NCI-H1105 treated with DMSO at 0.1 percent for 48 hours (cell line): ENCODE measurements at regions not wholly inside any gene's neighbourhood (a gene's known extent, or its start where the extent isn't known, plus 50 kb on each side); places are given as distances from the start of the nearest gene placed in this dataset.

ENCODE experiments used
- DNase-seq: peaks from one replicate; lab custom pipeline; 2025; lab: John Stamatoyannopoulos, UW

DNA sequence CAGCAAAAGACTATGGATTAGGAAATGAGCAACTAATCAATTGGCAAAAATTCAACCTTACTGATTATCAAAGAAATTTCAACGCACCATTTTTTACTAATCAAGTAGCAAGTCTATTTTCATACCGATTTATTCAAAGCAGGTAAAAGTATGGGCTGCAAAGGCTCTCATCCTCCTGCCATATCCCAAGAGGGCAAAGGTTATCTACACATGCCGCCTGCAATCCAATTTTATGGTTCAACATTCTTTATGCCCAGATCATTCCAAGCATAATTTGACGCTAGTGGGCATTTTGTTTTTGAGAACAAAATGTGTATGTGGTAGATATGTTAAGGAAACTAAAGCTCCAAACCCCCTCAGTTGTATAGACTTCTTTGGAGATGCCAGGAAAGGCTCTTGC lies 270.6 kb downstream of the MAF start:
- DNase-seq: no peak

DNA sequence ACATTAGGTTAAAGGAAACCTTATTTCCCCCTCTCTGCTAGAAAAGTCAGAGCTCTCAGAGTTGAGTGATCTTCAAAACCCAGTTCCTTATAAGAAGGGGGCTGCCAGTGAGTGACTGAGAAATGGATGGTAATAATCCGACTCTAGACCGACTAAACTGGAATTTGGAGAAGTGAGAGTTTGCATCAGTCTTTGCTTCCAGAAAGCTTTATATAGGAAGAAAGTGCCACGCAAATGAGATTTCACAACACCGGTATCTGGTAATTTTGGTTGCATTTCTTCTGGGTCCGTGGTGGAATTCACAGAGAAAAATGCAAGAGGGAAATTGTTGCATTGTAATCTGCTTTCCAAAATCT lies 271.4 kb downstream of the MAF start:
- DNase-seq: no peak

DNA sequence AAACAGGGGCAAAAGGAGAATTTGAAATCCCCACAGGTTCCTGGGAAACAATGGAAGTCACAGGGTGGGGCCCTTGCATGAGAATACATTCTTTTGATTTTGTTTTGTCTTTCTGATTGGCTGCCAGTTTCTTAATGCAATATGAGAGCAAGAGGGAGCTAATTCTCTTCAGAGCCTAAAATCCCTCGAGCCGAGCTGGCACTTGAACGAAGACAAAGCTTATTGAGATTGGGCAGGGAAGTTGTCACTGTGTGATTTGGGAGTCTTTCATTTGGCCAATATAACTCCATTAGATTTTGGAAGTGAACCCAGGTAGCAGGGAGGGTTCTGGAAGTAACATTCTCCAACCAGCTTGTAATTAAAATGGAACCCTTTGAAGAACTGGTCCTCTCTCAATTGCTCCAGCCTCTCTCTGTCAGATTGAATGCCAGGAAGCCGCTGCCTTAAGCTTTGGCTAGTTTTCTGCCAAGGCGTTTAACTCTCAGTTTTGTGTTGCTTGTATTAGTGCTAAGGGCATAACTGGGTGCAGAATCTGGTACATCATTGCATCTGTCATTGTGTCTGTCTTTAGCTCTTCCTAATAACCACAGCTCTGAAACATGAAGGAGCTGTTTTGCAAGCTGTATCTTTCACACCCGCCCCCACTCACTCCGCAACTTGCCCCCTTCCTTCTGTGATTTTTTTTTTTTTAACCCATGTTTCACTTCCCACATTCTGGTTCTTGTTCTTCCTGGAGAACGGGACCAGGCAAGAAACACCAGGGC lies 272.0 kb downstream of the MAF start:
- DNase-seq: peak; percentile 5

- DNase-seq: no peak
Measured at GRCh38 chr16:79327836-79328235, 272.7 kb downstream of the MAF start.

DNA sequence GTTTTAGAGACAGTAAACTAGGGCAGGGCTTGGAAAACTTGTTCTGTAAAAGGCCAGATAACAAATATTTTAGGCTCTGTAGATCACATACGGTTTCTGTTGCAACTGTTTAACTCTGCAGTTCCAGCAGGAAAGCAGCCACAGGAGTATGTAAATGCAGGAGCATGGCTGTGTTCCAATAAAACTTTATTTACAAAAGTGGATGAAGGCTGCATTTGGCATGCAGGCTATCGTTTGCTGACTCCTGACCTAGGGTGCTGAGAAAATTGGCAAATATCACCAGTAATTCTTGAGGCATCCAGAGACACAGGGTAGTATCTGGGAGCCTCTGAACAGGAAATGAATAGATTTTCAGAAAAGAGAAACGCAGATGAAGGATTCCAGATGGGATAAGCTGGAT lies 274.0 kb downstream of the MAF start:
- DNase-seq: no peak

DNA sequence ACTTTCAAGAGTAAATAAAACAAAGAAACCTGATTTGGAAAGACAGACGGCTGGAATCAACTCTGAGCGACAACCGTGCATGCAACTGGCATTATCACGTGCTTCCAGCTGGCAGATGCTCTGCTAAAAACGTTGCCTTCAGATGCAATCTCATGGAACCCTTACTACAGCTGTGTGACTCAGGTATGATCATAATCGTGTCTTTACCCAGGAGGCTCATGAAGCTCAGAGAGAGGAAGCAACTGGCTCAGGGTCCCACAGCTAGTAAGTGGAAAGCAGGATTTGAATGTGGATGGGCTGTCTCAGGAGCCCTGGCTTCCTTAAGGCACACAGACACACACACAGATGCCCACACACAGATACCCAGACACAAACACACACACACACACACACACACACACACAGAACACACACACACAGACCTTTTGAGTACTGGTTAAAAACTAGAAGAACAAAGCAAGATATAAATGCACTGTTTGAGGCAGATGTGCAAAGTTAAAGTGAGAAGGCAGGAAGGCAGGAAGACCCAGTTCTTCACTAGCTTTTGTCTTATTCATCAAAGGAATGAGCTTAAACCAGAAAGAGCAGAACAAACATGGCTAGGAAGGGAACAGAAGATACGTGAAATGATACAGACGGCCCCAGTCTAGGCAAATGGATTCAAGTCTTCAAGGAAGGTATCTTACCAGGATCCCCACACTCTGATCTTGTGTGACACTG lies 275.2 kb downstream of the MAF start:
- DNase-seq: no peak

DNA sequence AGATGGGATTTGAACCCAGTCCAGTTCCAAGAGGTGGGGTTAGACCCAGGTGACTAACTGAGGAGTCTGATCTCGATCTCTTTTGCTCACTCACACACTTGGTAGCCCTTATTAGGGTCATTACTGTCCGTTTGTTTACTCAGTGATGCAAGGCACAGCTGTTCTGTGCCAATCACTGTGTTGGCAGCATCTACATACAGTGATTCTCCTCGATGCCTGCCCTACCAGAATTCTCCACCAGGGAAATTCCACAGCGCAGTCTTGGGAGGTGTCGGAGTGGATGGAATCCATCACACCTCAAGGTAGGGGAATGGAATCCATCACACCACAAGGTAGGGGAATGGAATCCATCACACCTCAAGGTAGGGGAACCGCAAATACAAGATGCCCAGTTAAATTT lies 279.6 kb downstream of the MAF start:
- DNase-seq: no peak

GRCh38 chr16:79318143-79318899 lies 282.2 kb downstream of the MAF start:
- DNase-seq: peak; percentile 25

GRCh38 chr16:79317521-79317920 lies 283.0 kb downstream of the MAF start:
- DNase-seq: no peak

- no peak for DNase-seq
Measured at GRCh38 chr16:79317026-79317425, 283.5 kb downstream of the MAF start.

- no peak for DNase-seq
Measured at GRCh38 chr16:79316004-79316458, 284.5 kb downstream of the MAF start.

DNA sequence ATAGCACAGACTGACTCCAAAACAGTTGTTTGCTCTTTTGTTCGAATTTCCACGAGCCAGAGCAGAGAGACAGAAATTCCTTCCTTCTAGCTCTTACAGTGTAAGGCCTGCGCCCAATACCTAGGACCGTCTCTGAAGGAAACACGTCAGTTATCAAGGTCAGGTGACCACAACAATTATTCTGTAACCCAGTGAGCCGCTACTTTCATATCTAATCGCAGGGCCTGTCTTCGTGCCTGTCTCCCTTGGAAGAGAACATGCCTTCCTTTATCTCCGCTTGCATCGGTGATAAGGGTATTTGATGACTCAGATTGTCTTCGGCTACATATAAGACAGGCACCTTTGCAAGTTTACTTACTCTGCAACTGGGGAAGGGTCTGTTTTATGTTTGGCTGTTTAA lies 288.0 kb downstream of the MAF start:
- DNase-seq: no peak

DNA sequence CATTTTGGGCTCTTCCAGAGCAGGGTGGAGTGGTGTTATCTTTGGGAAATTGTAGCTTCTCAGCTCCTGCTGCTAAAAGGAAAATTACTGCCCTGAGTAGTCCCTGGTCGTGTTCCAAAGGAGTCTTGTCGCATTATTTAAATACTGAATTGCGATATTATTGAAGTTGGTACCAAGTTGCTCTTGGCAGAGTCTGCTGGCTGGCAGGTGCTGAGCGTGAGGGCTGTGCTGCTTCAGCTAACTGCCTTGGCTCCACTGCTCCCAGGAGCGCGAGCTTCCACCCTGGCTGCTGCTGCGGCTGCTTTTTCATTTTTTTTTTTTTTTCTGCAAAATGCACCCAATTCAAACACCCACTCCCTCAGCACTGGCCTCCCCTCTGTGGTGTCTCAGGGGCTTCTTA lies 289.8 kb downstream of the MAF start:
- DNase-seq: peak; percentile 73

GRCh38 chr16:79309606-79310005 lies 290.9 kb downstream of the MAF start:
- no peak for DNase-seq

- no peak for DNase-seq
Measured at GRCh38 chr16:79307214-79307613, 293.3 kb downstream of the MAF start.

DNA sequence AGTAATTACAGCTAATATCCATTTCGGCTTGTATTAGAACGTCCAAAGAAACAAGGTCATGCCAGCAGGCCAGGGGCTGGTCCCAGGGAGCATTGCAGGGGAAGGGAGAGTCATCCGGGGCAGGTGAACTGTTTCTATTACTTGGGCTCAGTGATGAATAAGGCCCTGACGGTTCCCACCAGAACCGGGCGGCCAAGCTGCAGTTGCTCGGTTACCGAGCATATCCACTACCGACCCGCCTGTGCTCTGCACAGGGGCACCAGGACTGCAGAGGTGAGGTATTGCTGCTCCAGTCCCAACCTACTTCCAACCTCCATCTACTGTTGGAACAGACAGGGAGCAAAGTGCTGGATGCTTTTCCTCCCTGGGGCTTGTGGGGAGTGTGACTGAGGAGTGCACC lies 295.5 kb downstream of the MAF start:
- no peak for DNase-seq

- no peak for DNase-seq
Measured at GRCh38 chr16:79303959-79304387, 296.6 kb downstream of the MAF start.

- DNase-seq: no peak
Measured at GRCh38 chr16:79303206-79303605, 297.3 kb downstream of the MAF start.

DNA sequence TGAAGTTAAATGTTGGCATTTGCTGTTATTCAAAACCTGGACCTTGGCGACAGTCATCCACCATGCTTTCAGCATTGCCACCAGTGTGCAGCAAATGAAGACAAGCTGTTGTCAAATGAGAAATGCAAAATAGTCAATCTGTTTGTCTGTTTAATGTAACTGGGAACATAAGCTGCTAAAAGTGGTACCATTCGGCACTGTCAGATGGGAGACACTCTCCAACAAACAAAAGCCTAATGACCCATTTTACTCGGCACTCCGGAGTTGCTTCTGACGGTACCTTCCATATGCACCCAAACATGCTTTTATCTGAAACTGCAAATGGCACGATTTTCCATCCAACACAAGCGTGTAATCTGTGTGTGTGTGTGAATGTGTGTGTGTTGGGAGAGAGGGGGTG lies 297.8 kb downstream of the MAF start:
- DNase-seq: no peak

- DNase-seq: no peak
Measured at GRCh38 chr16:79301051-79301450, 299.5 kb downstream of the MAF start.

- no peak for DNase-seq
Measured at GRCh38 chr16:79298894-79299799, 301.4 kb downstream of the MAF start.

- no peak for DNase-seq
Measured at GRCh38 chr16:79298476-79298875, 302.1 kb downstream of the MAF start.
